Mesendoderm (in vitro differentiated cells): ENCODE measurements at regions not wholly inside any gene's neighbourhood (a gene's known extent, or its start where the extent isn't known, plus 50 kb on each side); places are given as distances from the start of the nearest gene placed in this dataset.

Experiments
- DNase-seq: peaks from one replicate; pipeline ENCODE4 v3.0.0; 2013
- H2AK5ac ChIP-seq: 2 replicates; pipeline ENCODE4 v1.6.1; 2013; ENCODE audit warnings: low read length, inconsistent platforms
- H2BK120ac ChIP-seq: 2 replicates; pipeline ENCODE4 v1.6.1; 2013; ENCODE audit warnings: low read depth, mild to moderate bottlenecking, low read length, moderate library complexity, mixed read lengths
- H2BK15ac ChIP-seq: replicated peaks from 2 replicates; pipeline ENCODE4 v1.6.1; 2013; ENCODE audit warnings: low read depth, mild to moderate bottlenecking, moderate library complexity
- H2BK5ac ChIP-seq: 2 replicates; pipeline ENCODE4 v1.6.1; 2013; ENCODE audit warnings: low read length, inconsistent platforms
- H3K18ac ChIP-seq: 2 replicates; pipeline ENCODE4 v1.6.1; 2013; ENCODE audit warnings: mild to moderate bottlenecking, low read length, mixed read lengths
- H3K23ac ChIP-seq: one replicate; pipeline ENCODE4 v1.6.1; 2013; ENCODE audit warnings: low read length
- H3K27ac ChIP-seq: 2 replicates; pipeline ENCODE4 v1.5.1; 2013; ENCODE audit warnings: low read depth, mild to moderate bottlenecking, inconsistent platforms, low read length, moderate library complexity
- H3K27me3 ChIP-seq: 2 replicates; pipeline ENCODE4 v1.6.1; 2013; ENCODE audit warnings: low read length, control low read depth, mild to moderate bottlenecking, inconsistent platforms; ENCODE audit not compliant: insufficient read depth, poor library complexity
- H3K36me3 ChIP-seq: 2 replicates; pipeline ENCODE4 v1.6.1; 2013; ENCODE audit warnings: low read length, inconsistent platforms; ENCODE audit not compliant: control insufficient read depth, insufficient read depth
- H3K4ac ChIP-seq: one replicate; pipeline ENCODE4 v1.6.1; 2013; ENCODE audit warnings: low read depth, mild to moderate bottlenecking, low read length, moderate library complexity
- H3K4me1 ChIP-seq: 2 replicates; pipeline ENCODE4 v1.6.1; 2013; ENCODE audit warnings: low read depth, low read length, inconsistent platforms; ENCODE audit not compliant: control insufficient read depth
- H3K4me2 ChIP-seq: 2 replicates; pipeline ENCODE4 v1.6.1; 2013; ENCODE audit warnings: low read length
- H3K4me3 ChIP-seq: 2 replicates; pipeline ENCODE4 v1.5.1; 2013; ENCODE audit warnings: mild to moderate bottlenecking, low read length
- H3K56ac ChIP-seq: one replicate; pipeline ENCODE4 v1.6.1; 2013; ENCODE audit warnings: low read length
- H3K79me1 ChIP-seq: 2 replicates; pipeline ENCODE4 v1.6.1; 2013; ENCODE audit warnings: low read length, inconsistent platforms
- H3K79me2 ChIP-seq: 2 replicates; pipeline ENCODE4 v1.6.1; 2013; ENCODE audit warnings: mild to moderate bottlenecking, low read length; ENCODE audit not compliant: control insufficient read depth, insufficient read depth
- H3K9ac ChIP-seq: 2 replicates; pipeline ENCODE4 v1.6.1; 2013; ENCODE audit warnings: low read length, inconsistent platforms
- H4K5ac ChIP-seq: one replicate; pipeline ENCODE4 v1.6.1; 2013; ENCODE audit warnings: low read length
- H4K8ac ChIP-seq: one replicate; pipeline ENCODE4 v1.6.1; 2013; ENCODE audit warnings: low read depth, mild to moderate bottlenecking, control low read depth, low read length, moderate library complexity
- WGBS: extraction: QIAGEN DNeasy Blood & Tissue Kit; methylation state at CpG from one replicate; pipeline ENCODE4 v1.1.7; 2013; ENCODE audit warnings: low lambda C conversion rate, missing lambda C conversion rate; ENCODE audit not compliant: insufficient coverage; ENCODE audit errors: extremely low coverage; 5-methylcytosine and 5-hydroxymethylcytosine counted together

DNA sequence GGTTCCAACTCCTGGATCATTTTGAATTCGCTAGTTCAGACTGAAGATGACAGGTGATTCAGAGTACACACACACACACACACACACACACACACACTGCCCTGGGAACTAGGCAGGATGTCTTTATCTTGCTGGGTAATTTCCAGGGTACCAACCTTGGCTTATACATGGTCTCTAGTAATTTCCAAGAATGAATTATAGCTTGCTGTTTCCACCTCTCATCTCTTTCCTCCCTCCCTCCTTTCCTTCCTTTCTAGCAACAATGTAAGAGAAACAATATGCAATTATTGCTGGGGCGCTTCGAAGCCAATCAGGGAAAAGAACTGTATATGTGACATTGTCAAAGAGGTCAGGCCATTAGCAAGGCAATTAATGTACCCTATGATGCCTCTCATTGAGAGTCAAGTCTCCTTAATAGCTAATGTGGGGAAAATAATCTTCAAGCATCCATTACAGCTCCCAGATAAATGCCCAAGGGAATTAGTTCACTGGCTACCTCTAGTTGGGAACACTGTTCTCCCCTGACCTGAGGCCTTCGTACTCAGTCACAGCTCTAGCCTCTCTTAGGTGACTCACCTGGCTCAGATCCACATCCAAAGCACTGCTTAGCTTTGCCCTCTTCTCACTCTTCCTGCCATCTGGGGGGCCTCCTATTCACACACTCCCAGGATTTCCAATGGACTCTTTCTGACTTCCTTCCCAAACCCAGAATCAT, 311.5 kb downstream of the PPP1R2C start:
- no peak overlapping the region for H2BK120ac ChIP-seq
- no peak overlapping the region for H2AK5ac ChIP-seq
- no peaks in the 10 kb centered on the region for H3K79me1 ChIP-seq
- H3K4me1 ChIP-seq, result no peaks in the 10 kb centered on the region
- no peaks in the 10 kb centered on the region for H3K27me3 ChIP-seq
- H3K4ac ChIP-seq, result no peak overlapping the region
- no peaks in the 10 kb centered on the region for H3K79me2 ChIP-seq
- no peak overlapping the region for H4K8ac ChIP-seq
- no peak for DNase-seq
- no peak overlapping the region for H3K4me3 ChIP-seq
- WGBS, result no CpG with 5 or more reads among the region's 4 CpGs
- no peak overlapping the region for H2BK15ac ChIP-seq
- no peak overlapping the region for H3K4me2 ChIP-seq
- H3K27ac ChIP-seq, result no peak overlapping the region
- H3K23ac ChIP-seq, result no peak overlapping the region
- no peak overlapping the region for H3K9ac ChIP-seq
- no peaks in the 10 kb centered on the region for H3K36me3 ChIP-seq
- no peak overlapping the region for H3K18ac ChIP-seq
- H3K56ac ChIP-seq, result no peak overlapping the region
- H4K5ac ChIP-seq, result no peak overlapping the region
- H2BK5ac ChIP-seq, result no peak overlapping the region

DNA sequence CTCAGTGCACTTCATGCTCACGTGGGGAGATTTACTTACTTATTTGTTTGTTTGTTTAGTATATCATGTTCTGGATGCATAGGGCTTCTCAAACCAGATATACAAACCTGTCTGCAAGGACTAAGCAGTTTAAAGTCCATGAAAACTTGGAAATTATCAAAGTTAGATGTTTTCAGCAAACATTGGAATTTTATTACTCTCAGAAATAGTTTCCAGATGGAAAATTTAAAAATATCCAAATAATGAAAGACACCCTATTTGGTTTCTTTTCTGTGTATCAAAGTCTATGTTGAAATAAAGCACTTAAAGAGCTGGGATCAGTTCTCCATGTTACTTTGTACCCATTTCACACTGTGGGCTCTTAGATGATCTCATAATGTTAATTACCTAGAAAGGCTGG, 312.1 kb downstream of the PPP1R2C start:
- H4K8ac ChIP-seq, result no peak overlapping the region
- H3K56ac ChIP-seq, result no peak overlapping the region
- H3K79me2 ChIP-seq, result no peaks in the 10 kb centered on the region
- no peak overlapping the region for H3K23ac ChIP-seq
- no peaks in the 10 kb centered on the region for H3K4me1 ChIP-seq
- H3K27me3 ChIP-seq, result no peaks in the 10 kb centered on the region
- H3K27ac ChIP-seq, result no peak overlapping the region
- no peak overlapping the region for H3K4me3 ChIP-seq
- H3K4me2 ChIP-seq, result no peak overlapping the region
- H2AK5ac ChIP-seq, result no peak overlapping the region
- no peak overlapping the region for H4K5ac ChIP-seq
- H2BK5ac ChIP-seq, result no peak overlapping the region
- H2BK120ac ChIP-seq, result no peak overlapping the region
- H3K18ac ChIP-seq, result no peak overlapping the region
- no peak overlapping the region for H3K9ac ChIP-seq
- no peak overlapping the region for H3K4ac ChIP-seq
- no peaks in the 10 kb centered on the region for H3K79me1 ChIP-seq
- H3K36me3 ChIP-seq, result no peaks in the 10 kb centered on the region
- no peak overlapping the region for H2BK15ac ChIP-seq
- no CpG with 5 or more reads among the region's 1 CpG for WGBS
- no peak for DNase-seq

DNA sequence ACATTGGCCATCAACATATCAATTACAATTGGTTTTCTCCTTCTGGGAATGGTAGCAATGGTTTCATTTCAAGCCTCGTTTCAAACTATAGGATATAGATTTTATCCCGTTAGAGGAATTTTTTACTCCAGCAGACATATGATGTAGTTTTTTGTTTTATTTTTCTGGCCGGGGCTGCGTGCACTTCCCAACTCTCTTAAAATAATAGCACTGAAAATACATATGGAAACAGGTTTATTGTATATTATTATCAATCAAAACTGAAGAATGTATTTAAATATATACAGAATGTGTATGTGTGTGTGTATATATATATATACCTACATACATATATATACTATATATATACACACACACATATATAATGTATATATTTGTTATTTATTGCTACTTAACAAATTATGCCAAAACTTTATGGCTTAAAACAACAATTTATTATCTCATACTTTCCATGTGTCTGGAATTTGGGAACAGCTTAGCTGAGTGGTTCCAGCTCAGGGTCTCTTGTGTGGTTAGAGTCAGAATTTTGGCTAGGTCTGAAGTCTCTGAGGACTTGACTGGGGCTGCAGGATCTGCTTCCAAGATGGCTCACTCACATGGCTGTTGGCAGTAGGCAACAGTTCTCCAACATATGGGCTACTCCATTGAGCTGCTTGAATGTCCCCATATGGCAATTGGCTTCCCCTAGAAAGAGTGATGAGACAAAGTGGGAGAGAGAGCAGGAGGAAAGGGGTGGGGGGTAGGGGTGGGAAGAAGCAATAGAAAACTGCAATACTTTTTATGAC, 314.1 kb downstream of the PPP1R2C start:
- H3K56ac ChIP-seq, result no peak overlapping the region
- WGBS, result no CpG with 5 or more reads among the region's 4 CpGs
- no peak for DNase-seq

DNA sequence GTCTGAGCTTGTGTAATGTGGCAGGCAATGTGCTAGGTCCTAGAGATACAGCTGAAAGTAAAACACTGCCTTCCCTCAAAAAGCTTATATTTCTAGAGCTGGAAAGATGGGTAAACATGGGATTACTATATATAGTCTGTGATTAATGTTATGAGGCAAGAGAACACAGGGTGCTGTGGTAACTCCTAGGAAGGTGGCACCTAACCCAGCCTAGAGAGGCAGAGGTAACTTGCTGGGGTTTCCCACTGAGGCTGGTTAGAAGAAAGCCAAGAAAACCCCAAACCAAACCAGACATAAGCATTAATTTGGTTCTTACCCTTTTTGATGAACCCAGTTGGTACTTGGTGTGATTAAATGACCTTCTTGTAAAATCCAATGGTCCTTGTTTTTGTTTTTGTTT, 315.0 kb downstream of the PPP1R2C start:
- Histone ChIP-seq H2BK15ac (no peak overlapping the region), H3K4me2 (no peak overlapping the region), H3K27me3 (no peaks in the 10 kb centered on the region), H2BK5ac (no peak overlapping the region), H3K36me3 (no peaks in the 10 kb centered on the region), H3K4me3 (no peak overlapping the region), H3K4me1 (no peaks in the 10 kb centered on the region), H3K79me2 (no peaks in the 10 kb centered on the region), H4K5ac (no peak overlapping the region), H3K9ac (no peak overlapping the region), H2AK5ac (no peak overlapping the region), H3K4ac (no peak overlapping the region), H3K56ac (no peak overlapping the region), H2BK120ac (no peak overlapping the region), H3K27ac (no peak overlapping the region), H3K79me1 (no peaks in the 10 kb centered on the region), H3K18ac (no peak overlapping the region), H4K8ac (no peak overlapping the region), H3K23ac (no peak overlapping the region)
- no peak for DNase-seq

More for the DNA sequence above, 314.1 kb downstream of the PPP1R2C start:
- no peak overlapping the region for H3K27ac ChIP-seq
- no peak overlapping the region for H3K4me3 ChIP-seq
- H3K4me2 ChIP-seq, result no peak overlapping the region
- H3K9ac ChIP-seq, result no peak overlapping the region
- H2BK120ac ChIP-seq, result no peak overlapping the region
- no peaks in the 10 kb centered on the region for H3K27me3 ChIP-seq
- H3K36me3 ChIP-seq, result no peaks in the 10 kb centered on the region
- H4K5ac ChIP-seq, result no peak overlapping the region
- H4K8ac ChIP-seq, result no peak overlapping the region
- H3K79me2 ChIP-seq, result no peaks in the 10 kb centered on the region
- H3K23ac ChIP-seq, result no peak overlapping the region
- H3K4ac ChIP-seq, result no peak overlapping the region
- H2BK5ac ChIP-seq, result no peak overlapping the region
- no peaks in the 10 kb centered on the region for H3K79me1 ChIP-seq
- no peak overlapping the region for H2BK15ac ChIP-seq
- H3K18ac ChIP-seq, result no peak overlapping the region
- no peaks in the 10 kb centered on the region for H3K4me1 ChIP-seq
- H2AK5ac ChIP-seq, result no peak overlapping the region

DNA sequence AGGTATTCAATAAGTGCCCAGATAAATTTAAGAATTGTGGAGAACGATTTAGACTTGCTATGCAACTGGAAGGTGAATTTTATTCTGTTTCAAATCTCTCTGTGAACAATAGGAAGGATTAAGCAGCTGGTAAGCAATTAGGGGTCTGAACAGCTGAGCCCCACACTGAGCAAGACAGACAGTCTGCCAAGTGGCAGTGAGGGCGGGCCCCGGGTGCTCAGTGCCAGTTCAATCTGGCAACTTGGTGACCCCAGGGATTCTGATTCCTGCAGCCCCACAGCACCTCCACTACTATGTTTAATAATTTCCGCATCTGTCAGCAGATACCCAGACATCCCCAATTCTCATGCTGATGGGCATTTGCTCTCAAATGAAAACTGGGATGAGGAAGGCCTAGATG, 317.3 kb downstream of the PPP1R2C start:
- H3K56ac ChIP-seq, result no peak overlapping the region
- H4K5ac ChIP-seq, result no peak overlapping the region
- no peak overlapping the region for H3K9ac ChIP-seq
- no peaks in the 10 kb centered on the region for H3K36me3 ChIP-seq
- H3K27me3 ChIP-seq, result no peaks in the 10 kb centered on the region
- H2BK15ac ChIP-seq, result no peak overlapping the region
- H4K8ac ChIP-seq, result no peak overlapping the region
- no peak overlapping the region for H3K27ac ChIP-seq
- no peak overlapping the region for H3K18ac ChIP-seq
- H3K4me3 ChIP-seq, result no peak overlapping the region
- no peak overlapping the region for H3K23ac ChIP-seq
- no peak overlapping the region for H2AK5ac ChIP-seq
- no peaks in the 10 kb centered on the region for H3K4me1 ChIP-seq
- DNase-seq, result no peak
- no peak overlapping the region for H3K4me2 ChIP-seq
- H3K4ac ChIP-seq, result no peak overlapping the region
- H3K79me2 ChIP-seq, result no peaks in the 10 kb centered on the region
- no peak overlapping the region for H2BK120ac ChIP-seq
- H3K79me1 ChIP-seq, result no peaks in the 10 kb centered on the region
- no CpG with 5 or more reads among the region's 4 CpGs for WGBS
- no peak overlapping the region for H2BK5ac ChIP-seq

DNA sequence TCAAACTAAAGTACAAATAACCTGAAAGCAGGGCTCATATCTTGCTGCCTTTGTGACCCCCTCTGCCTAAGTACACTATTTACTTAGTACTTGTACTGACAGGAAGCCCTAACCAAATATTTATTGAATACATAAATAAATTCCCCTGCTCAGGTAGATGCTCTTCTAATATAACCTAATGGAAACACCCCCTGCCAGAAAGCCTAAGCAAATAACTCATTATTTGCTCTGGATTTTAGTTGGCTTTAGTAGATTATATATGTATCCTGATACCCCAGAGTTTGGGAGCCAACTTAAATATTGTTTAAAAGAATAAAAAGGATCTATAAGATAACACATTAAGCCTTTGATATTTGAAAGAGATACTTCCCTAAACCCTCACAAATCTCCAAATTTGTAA, 318.2 kb downstream of the PPP1R2C start:
- Histone ChIP-seq H2BK15ac (no peak overlapping the region), H3K18ac (no peak overlapping the region), H3K79me2 (no peaks in the 10 kb centered on the region), H3K4me2 (no peak overlapping the region), H3K4me1 (no peaks in the 10 kb centered on the region), H3K23ac (no peak overlapping the region), H4K5ac (no peak overlapping the region), H2BK120ac (no peak overlapping the region), H3K79me1 (no peaks in the 10 kb centered on the region), H4K8ac (no peak overlapping the region), H3K4ac (no peak overlapping the region), H3K56ac (no peak overlapping the region), H3K27ac (no peak overlapping the region), H2AK5ac (no peak overlapping the region), H3K9ac (no peak overlapping the region), H3K4me3 (no peak overlapping the region), H3K36me3 (no peaks in the 10 kb centered on the region), H3K27me3 (no peaks in the 10 kb centered on the region), H2BK5ac (no peak overlapping the region)
- DNase-seq, result no peak
